Muscle layer of colon (tissue), 2 donors: ENCODE measurements at regions not wholly inside any gene's neighbourhood (a gene's known extent, or its start where the extent isn't known, plus 50 kb on each side); places are given as distances from the start of the nearest gene placed in this dataset.

ENCODE experiments used
- H3K27ac ChIP-seq: one replicate; pipeline ENCODE4 v1.7.0; 2013; ENCODE audit warnings: low read depth, mild to moderate bottlenecking, low read length, moderate library complexity
- H3K27me3 ChIP-seq, 2 donors: one replicate each; pipeline ENCODE4 v1.7.0; 2013; ENCODE audit warnings: low read length in 2 of 2, mild to moderate bottlenecking in 2 of 2; ENCODE audit not compliant: insufficient read depth in 2 of 2, control insufficient read depth in 1 of 2
- H3K36me3 ChIP-seq: one replicate; pipeline ENCODE4 v1.7.0; 2013; ENCODE audit warnings: mild to moderate bottlenecking, low read length; ENCODE audit not compliant: insufficient read depth
- H3K4me1 ChIP-seq: one replicate; pipeline ENCODE4 v1.7.0; 2013; ENCODE audit warnings: mild to moderate bottlenecking, low read length; ENCODE audit not compliant: insufficient read depth
- H3K4me3 ChIP-seq, 2 donors: one replicate each; pipeline ENCODE4 v1.7.0; 2013; ENCODE audit warnings: low read length in 2 of 2, low read depth in 1 of 2, mild to moderate bottlenecking in 1 of 2, moderate library complexity in 1 of 2
- H3K9ac ChIP-seq: one replicate; pipeline ENCODE4 v1.7.0; 2013; ENCODE audit warnings: low read length
- H3K9me3 ChIP-seq: one replicate; pipeline ENCODE4 v1.7.0; 2013; ENCODE audit warnings: mild to moderate bottlenecking, low read length
- donor health status: abdominal sarcoma.
- donor health status: Adenocarcinoma of cecum.

DNA sequence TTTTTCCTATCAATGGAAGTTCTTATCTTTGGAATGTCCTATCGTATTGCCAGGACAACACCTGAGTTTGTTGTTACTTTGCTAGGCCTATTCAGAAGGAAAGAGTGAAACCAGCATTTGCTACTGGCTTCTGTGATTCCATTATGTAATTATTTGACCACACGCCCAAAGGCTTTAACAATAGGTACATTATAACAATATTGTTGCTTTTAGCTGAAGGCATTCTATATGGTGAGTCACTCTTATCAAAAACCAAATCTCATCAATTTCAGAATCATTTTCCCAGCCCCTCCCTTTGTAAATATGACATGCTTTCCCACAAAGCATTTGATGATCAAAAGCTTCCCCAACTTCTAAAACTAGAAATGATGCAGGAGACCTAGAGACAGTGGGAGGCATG lies 294.4 kb upstream of the NEBL start:
- H3K27me3 ChIP-seq = no peaks in the 10 kb centered on the region
- H3K27ac ChIP-seq = no peak overlapping the region
- no peak overlapping the region for H3K4me3 ChIP-seq
- H3K9ac ChIP-seq = no peak overlapping the region
- H3K36me3 ChIP-seq = no peaks in the 10 kb centered on the region
- no peaks in the 10 kb centered on the region for H3K9me3 ChIP-seq
- no peaks in the 10 kb centered on the region for H3K4me1 ChIP-seq

DNA sequence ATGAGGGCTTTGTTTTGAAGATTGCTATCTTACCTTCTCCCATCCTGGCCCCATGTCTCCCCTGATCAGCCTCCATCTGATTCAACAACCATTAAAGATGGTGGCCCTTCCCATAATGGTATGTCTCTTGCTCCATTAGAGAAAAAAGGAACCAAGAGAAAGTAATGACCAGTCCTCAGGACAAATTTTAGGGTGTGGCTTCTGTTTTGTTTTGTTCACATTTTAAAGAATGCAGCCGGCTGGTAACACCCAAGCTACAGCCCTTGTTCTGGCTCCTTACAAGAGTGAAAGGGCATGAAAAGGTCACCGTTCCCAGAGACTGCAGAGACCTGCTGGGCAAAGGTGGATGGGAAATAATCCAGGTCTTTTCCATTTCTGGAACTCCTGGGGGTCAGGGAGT lies 287.9 kb upstream of the NEBL start:
- no peak overlapping the region for H3K9ac ChIP-seq
- no peaks in the 10 kb centered on the region for H3K27me3 ChIP-seq
- H3K27ac ChIP-seq = no peak overlapping the region
- H3K36me3 ChIP-seq = no peaks in the 10 kb centered on the region
- no peaks in the 10 kb centered on the region for H3K4me1 ChIP-seq
- no peak overlapping the region for H3K4me3 ChIP-seq
- H3K9me3 ChIP-seq = no peaks in the 10 kb centered on the region

DNA sequence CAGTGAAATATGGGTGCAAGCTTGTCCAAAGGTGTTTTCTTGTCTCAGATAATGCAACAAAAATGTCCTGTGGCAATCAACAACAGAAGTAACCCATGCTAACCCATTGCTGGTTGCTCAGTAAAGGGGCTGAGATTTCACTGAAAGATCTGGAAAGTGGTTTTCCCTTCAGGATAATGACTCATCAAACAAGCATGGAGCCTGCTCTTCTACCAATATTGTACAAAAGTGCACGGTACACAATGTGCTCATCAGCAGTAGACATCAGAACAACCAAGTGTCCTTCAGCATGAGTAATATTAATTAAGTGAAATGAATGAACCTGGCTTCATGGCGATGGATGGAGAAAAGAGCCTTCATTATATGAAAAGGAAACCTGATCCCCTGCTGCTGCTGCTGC lies 287.1 kb upstream of the NEBL start:
- Histone ChIP-seq H3K4me1 (no peaks in the 10 kb centered on the region), H3K27ac (no peak overlapping the region), H3K9me3 (no peaks in the 10 kb centered on the region), H3K4me3 (no peak overlapping the region), H3K9ac (no peak overlapping the region), H3K27me3 (no peaks in the 10 kb centered on the region), H3K36me3 (no peaks in the 10 kb centered on the region)

DNA sequence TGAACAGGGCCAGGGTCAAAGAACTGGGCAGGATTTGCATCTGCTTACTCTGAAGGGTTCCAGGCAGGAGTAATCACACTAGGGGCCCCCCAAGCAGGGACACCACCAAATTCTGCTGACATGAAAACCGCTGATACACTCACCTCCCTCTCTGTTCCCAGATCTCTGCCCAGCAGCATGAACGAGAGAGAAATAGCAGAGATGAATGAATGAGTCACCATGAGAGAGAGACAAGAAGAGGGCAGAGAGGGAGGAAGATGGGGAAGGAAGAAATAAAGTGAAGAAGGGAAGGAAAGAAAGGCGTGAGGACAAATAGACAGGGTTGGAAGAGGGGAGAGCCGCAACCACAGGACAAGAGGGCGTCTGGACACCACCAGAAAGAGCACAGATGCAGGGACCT lies 285.9 kb upstream of the NEBL start:
- H3K9ac ChIP-seq = no peak overlapping the region
- H3K4me3 ChIP-seq = no peak overlapping the region
- H3K27me3 ChIP-seq = no peaks in the 10 kb centered on the region
- H3K4me1 ChIP-seq = no peaks in the 10 kb centered on the region
- H3K27ac ChIP-seq = no peak overlapping the region
- H3K36me3 ChIP-seq = no peaks in the 10 kb centered on the region
- H3K9me3 ChIP-seq = no peaks in the 10 kb centered on the region

DNA sequence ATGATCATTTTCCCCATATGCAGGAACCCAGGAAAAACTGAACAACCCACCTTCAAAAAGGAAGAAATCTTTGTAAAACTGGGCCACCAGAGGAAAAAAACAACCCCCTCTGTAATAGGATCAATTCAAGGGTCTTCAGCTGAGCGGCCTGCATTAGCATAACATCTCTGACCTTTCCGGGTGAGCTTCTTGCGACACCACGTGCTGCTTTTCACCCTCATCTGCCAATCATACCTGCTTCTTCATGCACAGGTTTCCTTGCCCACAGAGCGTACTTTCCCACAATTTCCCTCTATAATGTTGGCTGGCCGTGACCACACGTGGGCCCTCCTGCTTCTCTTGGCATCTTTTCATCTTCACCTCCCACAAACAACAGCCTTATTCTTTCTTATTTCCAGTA lies 284.3 kb upstream of the NEBL start:
- no peaks in the 10 kb centered on the region for H3K9me3 ChIP-seq
- no peaks in the 10 kb centered on the region for H3K4me1 ChIP-seq
- no peaks in the 10 kb centered on the region for H3K36me3 ChIP-seq
- no peak overlapping the region for H3K4me3 ChIP-seq
- no peak overlapping the region for H3K9ac ChIP-seq
- H3K27ac ChIP-seq = no peak overlapping the region
- no peaks in the 10 kb centered on the region for H3K27me3 ChIP-seq

DNA sequence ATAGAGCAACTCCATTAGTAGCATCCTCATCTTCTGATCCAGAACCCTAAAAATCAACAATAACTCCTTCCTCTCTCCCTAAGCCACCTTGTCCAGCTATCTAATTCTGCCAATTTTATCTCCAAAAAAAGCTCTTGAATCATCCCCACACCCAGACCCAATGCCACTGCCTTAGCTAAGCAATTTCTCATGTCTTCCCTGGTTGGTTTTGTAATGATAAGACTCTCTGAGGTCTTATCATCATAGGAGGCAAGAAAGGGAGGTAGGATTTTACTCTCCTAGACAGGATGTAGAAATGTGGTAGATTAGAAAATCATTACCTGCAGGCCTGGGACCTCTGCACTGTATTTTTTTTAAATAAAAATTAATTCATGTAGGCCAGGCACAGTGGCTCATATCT lies 283.5 kb upstream of the NEBL start:
- Histone ChIP-seq H3K4me3 (no peak overlapping the region), H3K9ac (no peak overlapping the region)

DNA sequence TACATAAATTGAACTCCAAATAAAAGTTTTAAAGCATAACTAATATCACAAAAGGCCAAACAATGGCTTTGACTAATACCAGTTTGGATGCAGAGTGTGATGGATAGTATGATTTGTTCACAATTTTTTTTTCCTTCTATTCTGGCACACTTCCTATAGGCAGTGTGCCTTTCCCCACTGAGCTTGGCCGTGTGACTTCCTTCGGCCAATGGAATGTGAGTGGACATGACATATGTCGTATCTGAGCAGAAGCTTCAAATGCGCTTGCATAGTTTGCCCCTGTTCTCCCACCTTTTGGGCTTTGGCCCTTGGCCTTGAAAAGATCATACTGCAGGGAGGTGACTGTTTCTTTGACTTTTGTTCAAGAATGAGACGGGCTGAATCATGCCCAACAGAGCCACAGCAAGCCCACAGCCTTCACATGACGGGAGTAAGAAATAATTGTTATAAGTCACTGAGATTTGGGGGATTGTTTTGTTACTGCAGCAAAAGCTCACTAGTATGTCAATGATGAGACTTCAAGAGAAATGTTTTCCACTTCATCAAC lies 279.9 kb upstream of the NEBL start:
- H3K4me3 ChIP-seq = no peak overlapping the region
- H3K36me3 ChIP-seq = no peaks in the 10 kb centered on the region
- H3K9me3 ChIP-seq = no peaks in the 10 kb centered on the region
- H3K27me3 ChIP-seq = peaks cover 4 to 17% of the 10 kb centered on the region in 2 donors
- peaks cover 4% of the 10 kb centered on the region for H3K4me1 ChIP-seq
- no peak overlapping the region for H3K27ac ChIP-seq
- no peak overlapping the region for H3K9ac ChIP-seq

More for the DNA sequence above, 283.5 kb upstream of the NEBL start:
- H3K36me3 ChIP-seq = no peaks in the 10 kb centered on the region
- H3K9me3 ChIP-seq = no peaks in the 10 kb centered on the region
- no peaks in the 10 kb centered on the region for H3K4me1 ChIP-seq
- no peaks in the 10 kb centered on the region for H3K27me3 ChIP-seq
- H3K27ac ChIP-seq = no peak overlapping the region

DNA sequence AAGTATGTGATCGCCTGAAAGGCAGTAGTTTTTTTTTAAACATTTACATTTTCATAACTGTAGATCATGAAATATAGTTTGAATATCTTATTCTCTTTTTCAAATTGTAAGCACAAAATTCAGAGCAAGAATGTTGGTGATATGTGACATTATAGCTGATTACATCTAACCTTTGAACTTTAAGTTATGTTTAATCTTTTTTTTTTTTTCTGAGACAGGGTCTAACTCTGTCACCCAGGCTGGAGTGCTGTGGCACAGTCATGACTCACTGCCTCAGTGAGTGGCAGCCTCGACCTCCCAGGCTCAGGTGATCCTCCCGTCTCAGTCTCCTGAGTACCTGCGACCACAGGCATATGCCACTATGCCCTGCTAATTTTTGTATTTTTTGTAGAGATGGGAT lies 278.7 kb upstream of the NEBL start:
- H3K27ac ChIP-seq = no peak overlapping the region

DNA sequence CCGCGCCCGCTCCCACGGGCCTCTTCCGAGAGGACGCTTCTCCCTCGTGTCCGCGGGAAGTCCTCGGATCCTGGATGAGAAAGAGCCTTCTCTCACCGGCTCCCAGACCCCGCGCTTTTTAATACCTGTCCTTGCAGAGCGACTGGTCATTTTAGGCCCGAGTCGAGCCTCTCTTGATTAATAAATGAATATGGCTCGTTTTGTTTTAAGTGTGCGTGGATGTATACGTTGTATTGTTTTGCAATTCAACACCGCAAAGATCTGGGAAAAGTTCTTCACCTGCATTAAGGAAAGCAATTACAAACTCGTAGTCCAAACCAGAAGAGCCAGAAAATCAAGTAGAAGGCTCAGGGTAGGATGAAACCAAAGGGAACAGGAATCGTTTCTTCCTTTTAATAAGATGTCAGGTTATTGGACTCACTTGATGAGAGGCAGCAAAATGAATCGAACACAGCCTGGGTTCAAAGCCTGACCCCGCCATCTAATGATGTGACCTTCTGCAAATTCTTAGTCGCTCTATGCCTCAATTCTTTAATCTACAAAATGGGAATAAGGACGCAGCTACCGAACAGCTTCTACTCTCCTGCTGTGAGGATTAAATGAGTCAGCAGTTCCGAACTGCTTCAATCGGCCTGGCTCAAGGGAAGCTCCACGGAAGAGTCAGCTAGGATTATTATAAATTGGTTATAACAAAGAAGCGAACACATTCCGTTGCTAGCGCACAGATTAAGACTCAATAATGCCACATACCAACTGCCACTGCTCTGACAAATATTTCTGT lies 277.8 kb upstream of the NEBL start:
- Histone ChIP-seq H3K4me3 (no peak overlapping the region), H3K36me3 (no peaks in the 10 kb centered on the region), H3K9ac (no peak overlapping the region), H3K9me3 (no peaks in the 10 kb centered on the region), H3K27ac (no peak overlapping the region), H3K27me3 (peaks cover 4 to 17% of the 10 kb centered on the region in 2 donors), H3K4me1 (peaks cover 4% of the 10 kb centered on the region)

More for the DNA sequence above, 278.7 kb upstream of the NEBL start:
- Histone ChIP-seq H3K4me1 (peaks cover 4% of the 10 kb centered on the region), H3K27me3 (peaks cover 4 to 17% of the 10 kb centered on the region in 2 donors), H3K36me3 (no peaks in the 10 kb centered on the region), H3K4me3 (no peak overlapping the region), H3K9me3 (no peaks in the 10 kb centered on the region), H3K9ac (no peak overlapping the region)

DNA sequence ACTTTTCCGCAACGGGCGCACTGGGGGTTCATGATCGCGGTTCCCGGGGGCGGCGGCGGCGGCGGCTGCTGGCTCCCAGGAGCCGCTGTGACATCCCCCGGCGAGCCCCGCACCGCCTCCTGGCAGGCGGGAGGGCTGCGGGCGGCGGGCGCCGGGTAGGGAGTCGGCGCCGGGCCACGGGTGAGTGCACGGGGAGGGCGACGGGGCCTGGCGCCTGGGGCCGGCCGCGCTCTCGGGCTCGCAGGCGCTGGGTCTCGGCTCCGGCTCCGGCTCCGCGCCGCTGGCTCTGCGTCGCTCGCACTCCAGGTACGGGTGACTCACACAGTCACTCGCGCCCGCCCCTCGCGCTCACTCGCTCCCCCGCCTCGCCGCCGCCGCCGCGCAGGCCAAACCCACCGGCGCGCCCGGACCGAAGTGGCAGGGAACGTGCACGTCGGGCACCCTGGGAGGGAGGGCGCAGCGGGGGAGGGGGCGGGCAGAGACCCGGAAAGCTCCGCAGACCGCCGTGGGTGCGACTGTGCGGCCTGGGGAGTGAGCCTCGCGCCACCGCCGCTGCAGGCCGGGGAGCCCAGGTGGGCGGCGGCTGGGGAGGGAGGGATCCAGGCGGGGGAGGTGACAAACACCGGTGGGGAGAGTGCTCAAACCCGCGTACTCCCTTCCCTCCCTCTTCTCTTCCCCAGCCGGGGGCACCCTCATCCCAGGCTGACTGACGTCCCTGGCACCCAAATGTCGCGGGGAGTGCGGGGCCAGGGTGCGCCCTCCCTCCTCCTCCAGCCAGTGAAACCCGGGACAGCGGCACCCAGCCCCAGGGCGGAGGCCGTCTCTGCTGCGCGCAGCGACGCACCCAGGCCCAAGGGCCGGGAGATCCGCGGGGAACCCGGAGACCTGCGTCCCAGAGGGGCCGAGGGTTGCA lies 276.9 kb upstream of the NEBL start:
- peaks cover 4% of the 10 kb centered on the region for H3K4me1 ChIP-seq
- no peak overlapping the region for H3K4me3 ChIP-seq
- H3K27me3 ChIP-seq = peaks cover 4 to 17% of the 10 kb centered on the region in 2 donors
- no peak overlapping the region for H3K27ac ChIP-seq
- no peaks in the 10 kb centered on the region for H3K36me3 ChIP-seq
- H3K9me3 ChIP-seq = no peaks in the 10 kb centered on the region
- no peak overlapping the region for H3K9ac ChIP-seq

DNA sequence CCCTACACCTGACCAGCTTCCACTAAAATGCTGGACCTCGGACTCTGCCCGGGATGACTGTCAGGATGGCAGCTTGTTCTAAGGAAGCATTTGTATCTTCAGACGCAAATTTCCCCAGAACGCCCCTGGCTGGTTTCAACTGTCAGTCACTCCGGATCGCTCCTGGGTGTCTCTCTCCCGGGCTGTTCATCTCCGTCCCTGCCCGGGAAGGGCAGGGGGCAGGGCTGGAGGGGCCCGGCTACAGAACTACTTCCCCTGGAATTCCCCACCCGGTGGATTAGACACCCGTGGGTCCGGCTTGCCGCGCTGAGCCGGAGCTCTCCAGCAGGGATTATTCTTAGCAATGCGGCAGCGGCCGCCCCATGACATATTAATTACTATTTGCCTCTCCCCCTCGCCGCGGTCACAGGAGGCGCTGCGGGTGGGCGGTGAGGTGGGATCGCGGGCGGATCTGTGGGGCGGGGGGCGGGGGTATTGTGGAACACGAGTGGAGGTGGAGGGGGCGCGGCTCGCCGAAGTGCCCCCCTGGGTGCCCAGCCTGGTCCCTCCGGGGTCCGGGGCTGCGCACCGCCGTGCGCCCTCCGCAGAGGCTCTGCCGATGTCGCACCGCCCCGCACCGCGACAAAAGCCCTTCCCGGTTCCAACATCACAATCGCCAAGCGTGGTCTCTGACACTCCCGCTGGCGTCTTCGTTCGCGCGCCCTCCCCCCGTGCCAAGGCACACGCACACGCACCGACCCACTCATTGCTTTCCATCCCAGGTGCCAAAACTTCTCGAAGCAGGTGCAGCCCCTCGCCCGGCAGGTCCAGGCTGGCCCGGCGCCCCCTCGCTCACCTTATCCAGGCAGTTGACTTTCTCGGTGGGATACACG lies 276.1 kb upstream of the NEBL start:
- H3K4me3 ChIP-seq = peak overlapping the region; percentile 2 to 27
- H3K4me1 ChIP-seq = peaks cover 4% of the 10 kb centered on the region
- no peak overlapping the region for H3K9ac ChIP-seq
- no peak overlapping the region for H3K27ac ChIP-seq
- H3K36me3 ChIP-seq = no peaks in the 10 kb centered on the region
- no peaks in the 10 kb centered on the region for H3K9me3 ChIP-seq
- peaks cover 4 to 17% of the 10 kb centered on the region in 2 donors for H3K27me3 ChIP-seq
